MM.1S (cell line): ENCODE measurements at regions not wholly inside any gene's neighbourhood (a gene's known extent, or its start where the extent isn't known, plus 50 kb on each side); places are given as distances from the start of the nearest gene placed in this dataset.

ENCODE experiments used
- EZH2 ChIP-seq: fragments of 300-600 bp; sonication (generic); optimal IDR thresholded peaks from 2 replicates; pipeline ENCODE3; 2017; ENCODE audit warnings: low read depth, mild to moderate bottlenecking, antibody characterized with exemption, low read length, mixed read lengths
- EZH2phosphoT487 ChIP-seq: fragments of 300-600 bp; sonication (generic); IDR thresholded peaks from 2 replicates; pipeline ENCODE4 v1.6.1; 2018; ENCODE audit warnings: antibody characterized with exemption, low read length
- TF ChIP-seq, protein P1 (sequence below): fragments of 300-600 bp; sonication (generic); IDR thresholded peaks from 2 replicates; pipeline ENCODE4 v1.5.1; 2016; ENCODE audit warnings: antibody characterized with exemption, low read length, mixed read lengths

GRCh38 chr2:6228251-6228650 is 536.1 kb downstream of the SOX11 start:
- TF ChIP-seq, protein P1, sequence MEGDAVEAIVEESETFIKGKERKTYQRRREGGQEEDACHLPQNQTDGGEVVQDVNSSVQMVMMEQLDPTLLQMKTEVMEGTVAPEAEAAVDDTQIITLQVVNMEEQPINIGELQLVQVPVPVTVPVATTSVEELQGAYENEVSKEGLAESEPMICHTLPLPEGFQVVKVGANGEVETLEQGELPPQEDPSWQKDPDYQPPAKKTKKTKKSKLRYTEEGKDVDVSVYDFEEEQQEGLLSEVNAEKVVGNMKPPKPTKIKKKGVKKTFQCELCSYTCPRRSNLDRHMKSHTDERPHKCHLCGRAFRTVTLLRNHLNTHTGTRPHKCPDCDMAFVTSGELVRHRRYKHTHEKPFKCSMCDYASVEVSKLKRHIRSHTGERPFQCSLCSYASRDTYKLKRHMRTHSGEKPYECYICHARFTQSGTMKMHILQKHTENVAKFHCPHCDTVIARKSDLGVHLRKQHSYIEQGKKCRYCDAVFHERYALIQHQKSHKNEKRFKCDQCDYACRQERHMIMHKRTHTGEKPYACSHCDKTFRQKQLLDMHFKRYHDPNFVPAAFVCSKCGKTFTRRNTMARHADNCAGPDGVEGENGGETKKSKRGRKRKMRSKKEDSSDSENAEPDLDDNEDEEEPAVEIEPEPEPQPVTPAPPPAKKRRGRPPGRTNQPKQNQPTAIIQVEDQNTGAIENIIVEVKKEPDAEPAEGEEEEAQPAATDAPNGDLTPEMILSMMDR, result no peak
- no peak for TF ChIP-seq EZH2phosphoT487
- TF ChIP-seq EZH2, result no peak
